ENCODE measurements at regions not wholly inside any gene's neighbourhood (a gene's known extent, or its start where the extent isn't known, plus 50 kb on each side); places are given as distances from the start of the nearest gene placed in this dataset.

DNA sequence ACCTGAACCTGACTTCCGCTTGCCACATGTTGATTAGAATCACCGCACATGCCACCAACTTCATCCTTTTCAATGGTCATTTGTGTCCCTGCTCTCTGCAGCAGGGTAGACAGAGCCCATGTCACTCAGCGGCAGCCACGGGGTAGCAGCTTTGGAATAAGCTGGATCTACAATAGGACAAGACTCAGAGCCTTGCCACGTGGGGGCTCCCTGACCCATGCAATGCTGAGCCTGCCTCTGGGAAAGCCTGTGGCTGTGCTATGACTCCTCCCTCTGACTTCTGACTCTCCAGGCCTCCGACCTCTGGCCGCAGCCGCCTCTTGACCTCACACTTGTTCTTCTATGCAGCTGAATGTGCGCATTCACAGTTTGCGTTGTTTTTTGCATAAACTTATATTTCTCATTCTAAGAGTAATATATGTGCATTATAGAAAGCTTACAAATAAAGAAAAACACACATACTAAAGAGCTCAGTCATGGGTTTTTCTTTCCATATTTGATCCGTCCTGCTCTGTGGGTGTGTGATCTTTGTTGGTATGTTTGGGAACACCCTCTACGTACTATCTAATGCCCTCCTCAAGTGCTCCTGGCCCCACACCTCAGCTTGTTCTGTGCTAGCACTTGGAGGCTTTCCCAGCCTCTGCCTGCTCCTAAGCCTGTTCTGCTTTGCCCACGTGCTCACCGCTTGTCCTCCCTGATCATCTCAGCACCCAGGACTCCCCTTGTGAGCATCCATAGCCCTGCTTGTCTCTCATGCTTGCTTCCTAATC lies 198.0 kb upstream of the MKI67 start:
- no peaks in the 10 kb centered on the region for H3K36me3 ChIP-seq (replicated peaks; ENCODE audit: low read depth, low read length)
- no peak for TF ChIP-seq EZH2phosphoT487 (IDR thresholded peaks at IDR 0.05; ENCODE audit: low read depth)
- TF ChIP-seq CTCF (IDR thresholded peaks at IDR 0.05; ENCODE audit: low read depth, low read length) = no peak
- no peak overlapping the region for H3K4me2 ChIP-seq (ENCODE audit: low read length)
- H3K9me3 ChIP-seq (ENCODE audit: insufficient read depth, low read length) = no peaks in the 10 kb centered on the region
- no peak overlapping the region for H2AFZ ChIP-seq (ENCODE audit: low read depth, low read length)
- H4K20me1 ChIP-seq (ENCODE audit: insufficient read depth, low read length) = no peaks in the 10 kb centered on the region
- H3K9ac ChIP-seq (ENCODE audit: low read length) = no peak overlapping the region
- H3K27ac ChIP-seq (ENCODE audit: low read length) = no peak overlapping the region
- H3K27me3 ChIP-seq (ENCODE audit: low read depth, low read length) = no peaks in the 10 kb centered on the region
- no peak overlapping the region for H3K4me3 ChIP-seq (ENCODE audit: low read length)
- no peaks in the 10 kb centered on the region for H3K79me2 ChIP-seq (ENCODE audit: low read length)
- H3K4me1 ChIP-seq (ENCODE audit: low read length) = no peaks in the 10 kb centered on the region

DNA sequence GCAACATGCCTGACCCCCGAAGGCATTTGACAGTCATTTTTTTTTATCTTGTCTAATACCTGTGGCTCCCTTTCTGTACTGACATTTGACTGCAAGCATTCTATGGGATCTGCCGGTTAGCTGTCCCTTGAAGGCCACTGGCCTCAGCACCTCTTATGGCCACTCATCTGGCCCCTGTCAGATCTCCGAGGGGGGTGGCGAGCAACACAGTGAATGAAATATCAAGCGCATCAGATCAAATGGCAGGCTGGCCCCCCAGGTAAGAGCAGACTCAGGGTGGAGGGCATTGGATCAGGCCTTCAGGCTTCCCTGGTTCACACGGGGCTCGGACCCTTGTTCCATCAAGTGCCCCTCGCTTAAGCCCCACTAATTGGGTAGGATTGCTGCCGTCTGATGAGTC lies 199.6 kb upstream of the MKI67 start:
- H3K4me3 ChIP-seq (ENCODE audit: low read length) = no peak overlapping the region
- H3K4me1 ChIP-seq (ENCODE audit: low read length) = no peaks in the 10 kb centered on the region
- TF ChIP-seq EZH2phosphoT487 (IDR thresholded peaks at IDR 0.05; ENCODE audit: low read depth) (no peak), CTCF (IDR thresholded peaks at IDR 0.05; ENCODE audit: low read depth, low read length) (no peak)
- H3K36me3 ChIP-seq (replicated peaks; ENCODE audit: low read depth, low read length) = no peaks in the 10 kb centered on the region
- no peaks in the 10 kb centered on the region for H3K79me2 ChIP-seq (ENCODE audit: low read length)
- H3K9me3 ChIP-seq (ENCODE audit: insufficient read depth, low read length) = no peaks in the 10 kb centered on the region
- H3K9ac ChIP-seq (ENCODE audit: low read length) = no peak overlapping the region
- no peak overlapping the region for H3K27ac ChIP-seq (ENCODE audit: low read length)
- H3K4me2 ChIP-seq (ENCODE audit: low read length) = no peak overlapping the region
- H2AFZ ChIP-seq (ENCODE audit: low read depth, low read length) = no peak overlapping the region
- H4K20me1 ChIP-seq (ENCODE audit: insufficient read depth, low read length) = no peaks in the 10 kb centered on the region
- no peaks in the 10 kb centered on the region for H3K27me3 ChIP-seq (ENCODE audit: low read depth, low read length)

- Histone ChIP-seq H3K4me1 (ENCODE audit: low read length) (no peaks in the 10 kb centered on the region), H2AFZ (ENCODE audit: low read depth, low read length) (no peak overlapping the region), H3K9ac (ENCODE audit: low read length) (no peak overlapping the region), H3K27ac (ENCODE audit: low read length) (no peak overlapping the region), H4K20me1 (ENCODE audit: insufficient read depth, low read length) (no peaks in the 10 kb centered on the region), H3K4me3 (ENCODE audit: low read length) (no peak overlapping the region), H3K79me2 (ENCODE audit: low read length) (no peaks in the 10 kb centered on the region), H3K9me3 (ENCODE audit: insufficient read depth, low read length) (no peaks in the 10 kb centered on the region), H3K4me2 (ENCODE audit: low read length) (no peak overlapping the region), H3K27me3 (ENCODE audit: low read depth, low read length) (no peaks in the 10 kb centered on the region), H3K36me3 (replicated peaks; ENCODE audit: low read depth, low read length) (no peaks in the 10 kb centered on the region)
- TF ChIP-seq CTCF (IDR thresholded peaks at IDR 0.05; ENCODE audit: low read depth, low read length) (no peak), EZH2phosphoT487 (IDR thresholded peaks at IDR 0.05; ENCODE audit: low read depth) (no peak)
Observed at GRCh38 chr10:128326251-128326650, 200.0 kb upstream of the MKI67 start.

DNA sequence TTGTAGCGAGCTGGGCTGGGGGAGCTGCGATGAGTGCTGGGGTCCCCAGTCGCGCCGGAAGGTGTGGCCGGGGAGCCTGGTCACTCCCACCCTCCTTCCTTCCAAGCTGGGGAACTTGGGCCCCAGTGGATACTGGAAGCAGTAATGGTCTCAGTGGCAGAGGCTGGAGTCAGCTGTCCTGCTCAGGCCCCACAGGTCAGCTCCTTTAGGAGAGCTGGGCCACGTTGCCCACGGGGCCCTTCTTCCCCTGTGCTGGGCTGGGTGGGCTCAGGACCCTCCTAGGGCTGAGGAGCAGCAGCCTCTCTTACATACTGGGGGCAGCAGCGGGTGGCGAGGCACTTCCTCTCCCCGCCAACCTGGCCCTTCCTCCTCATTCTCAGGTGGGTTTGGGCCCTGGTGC lies 200.6 kb upstream of the MKI67 start:
- H3K4me3 ChIP-seq (ENCODE audit: low read length) = no peak overlapping the region
- H2AFZ ChIP-seq (ENCODE audit: low read depth, low read length) = no peak overlapping the region
- H3K9ac ChIP-seq (ENCODE audit: low read length) = no peak overlapping the region
- no peaks in the 10 kb centered on the region for H3K4me1 ChIP-seq (ENCODE audit: low read length)
- no peaks in the 10 kb centered on the region for H3K27me3 ChIP-seq (ENCODE audit: low read depth, low read length)
- H3K79me2 ChIP-seq (ENCODE audit: low read length) = no peaks in the 10 kb centered on the region
- no peaks in the 10 kb centered on the region for H3K36me3 ChIP-seq (replicated peaks; ENCODE audit: low read depth, low read length)
- no peaks in the 10 kb centered on the region for H4K20me1 ChIP-seq (ENCODE audit: insufficient read depth, low read length)
- TF ChIP-seq EZH2phosphoT487 (IDR thresholded peaks at IDR 0.05; ENCODE audit: low read depth) (no peak), CTCF (IDR thresholded peaks at IDR 0.05; ENCODE audit: low read depth, low read length) (no peak)
- H3K4me2 ChIP-seq (ENCODE audit: low read length) = no peak overlapping the region
- H3K27ac ChIP-seq (ENCODE audit: low read length) = no peak overlapping the region
- H3K9me3 ChIP-seq (ENCODE audit: insufficient read depth, low read length) = no peaks in the 10 kb centered on the region

All from OCI-LY3 (cell line).